ENCODE measurements at regions not wholly inside any gene's neighbourhood (a gene's known extent, or its start where the extent isn't known, plus 50 kb on each side); places are given as distances from the start of the nearest gene placed in this dataset.
"Not testable (repeated sequence)": the region's sequence is repeated elsewhere in the genome, so short reads cannot be mapped to it uniquely, and the experiment has no call there.

- DNase-seq (ENCODE audit: low spot score): no peak
Observed at GRCh38 chr18:49731860-49732311, 81.4 kb downstream of the ACAA2 start.

GRCh38 chr18:49731421-49731841 lies 81.9 kb downstream of the ACAA2 start:
- DNase-seq (ENCODE audit: low spot score): no peak

- no peak for DNase-seq (ENCODE audit: low spot score)
Observed at GRCh38 chr18:49730951-49731391, 82.4 kb downstream of the ACAA2 start.

GRCh38 chr18:49728542-49728941 lies 84.8 kb downstream of the ACAA2 start:
- peak; percentile 10 for DNase-seq (ENCODE audit: low spot score)

- DNase-seq (ENCODE audit: low spot score): no peak
Observed at GRCh38 chr18:49727816-49728215, 85.5 kb downstream of the ACAA2 start.

- no peak for DNase-seq (ENCODE audit: low spot score)
Observed at GRCh38 chr18:49726675-49726963, 86.7 kb downstream of the ACAA2 start.

GRCh38 chr18:49725809-49726674 lies 87.3 kb downstream of the ACAA2 start:
- DNase-seq (ENCODE audit: low spot score): peak; percentile 22

GRCh38 chr18:49723648-49724180 lies 89.6 kb downstream of the ACAA2 start:
- no peak for DNase-seq (ENCODE audit: low spot score)

GRCh38 chr18:49722477-49722876 lies 90.9 kb downstream of the ACAA2 start:
- DNase-seq (ENCODE audit: low spot score): no peak

GRCh38 chr18:49721981-49722380 lies 91.4 kb downstream of the ACAA2 start:
- DNase-seq (ENCODE audit: low spot score): no peak

GRCh38 chr18:49720944-49721343 lies 92.4 kb downstream of the ACAA2 start:
- DNase-seq (ENCODE audit: low spot score): not testable (repeated sequence)

GRCh38 chr18:49717617-49718016 lies 95.7 kb downstream of the ACAA2 start:
- DNase-seq (ENCODE audit: low spot score): no peak

GRCh38 chr18:49716035-49716434 lies 97.3 kb downstream of the ACAA2 start:
- DNase-seq (ENCODE audit: low spot score): no peak

- no peak for DNase-seq (ENCODE audit: low spot score)
Observed at GRCh38 chr18:49709347-49709690, 104.0 kb downstream of the ACAA2 start.

GRCh38 chr18:49708662-49709346 lies 104.5 kb downstream of the ACAA2 start:
- DNase-seq (ENCODE audit: low spot score): no peak

GRCh38 chr18:49707599-49707998 lies 105.7 kb downstream of the ACAA2 start:
- DNase-seq (ENCODE audit: low spot score): no peak

- no peak for DNase-seq (ENCODE audit: low spot score)
Observed at GRCh38 chr18:49704334-49704733, 109.0 kb downstream of the ACAA2 start.

GRCh38 chr18:49701190-49701589 lies 112.1 kb downstream of the ACAA2 start:
- no peak for DNase-seq (ENCODE audit: low spot score)

- no peak for DNase-seq (ENCODE audit: low spot score)
Observed at GRCh38 chr18:49699303-49699702, 114.0 kb downstream of the ACAA2 start.

- DNase-seq (ENCODE audit: low spot score): no peak
Observed at GRCh38 chr18:49698525-49699025, 114.8 kb downstream of the ACAA2 start.

- DNase-seq (ENCODE audit: low spot score): no peak
Observed at GRCh38 chr18:49697757-49698524, 115.4 kb downstream of the ACAA2 start.

GRCh38 chr18:49697049-49697448 lies 116.3 kb downstream of the ACAA2 start:
- no peak for DNase-seq (ENCODE audit: low spot score)

Data from RKO (cell line).